Colonic mucosa (tissue), 4 donors: ENCODE measurements at regions not wholly inside any gene's neighbourhood (a gene's known extent, or its start where the extent isn't known, plus 50 kb on each side); places are given as distances from the start of the nearest gene placed in this dataset.

Experiments
- DNase-seq: peaks from one replicate; pipeline ENCODE4 v3.0.0-alpha.2; 2020
- H3K27ac ChIP-seq: fragments of 200-600 bp; one replicate; pipeline ENCODE4 v1.8.0; 2021
- H3K27me3 ChIP-seq: fragments of 200-600 bp; one replicate; pipeline ENCODE4 v1.8.0; 2021
- H3K36me3 ChIP-seq: fragments of 200-600 bp; one replicate; pipeline ENCODE4 v1.8.0; 2021
- H3K4me1 ChIP-seq: fragments of 200-600 bp; one replicate; pipeline ENCODE4 v1.8.0; 2021; ENCODE audit warnings: mild to moderate bottlenecking
- H3K4me3 ChIP-seq: fragments of 200-600 bp; one replicate; pipeline ENCODE4 v1.8.0; 2021
- H3K9ac ChIP-seq, 2 donors: one replicate each; pipeline ENCODE4 v1.7.0; 2013; ENCODE audit warnings: control low read depth in 2 of 2, low read depth in 2 of 2, low read length in 2 of 2
- H3K9me3 ChIP-seq: fragments of 200-600 bp; one replicate; pipeline ENCODE4 v1.8.0; 2021
- CTCF ChIP-seq: fragments of 200-600 bp; IDR thresholded peaks from one replicate; pipeline ENCODE4 v1.8.0; 2022; ENCODE audit warnings: antibody characterized with exemption, mild to moderate bottlenecking
- intact Hi-C: fragments of 100-400 bp; cut with DNase I; formaldehyde crosslinking; loops from one replicate; pipeline ENCODE4 v1.14.1; 2022
- donor health status: healthy.
- donor health status: DM: no; HTN: no; CAD: no.
- donor health status: DM: no; HTN: no; CAD: no.

- Histone ChIP-seq H3K4me3 (no peak overlapping the region), H3K9ac (no peak overlapping the region), H3K9me3 (no peaks in the 10 kb centered on the region), H3K27ac (no peak overlapping the region), H3K36me3 (no peaks in the 10 kb centered on the region), H3K4me1 (no peaks in the 10 kb centered on the region), H3K27me3 (no peaks in the 10 kb centered on the region)
- DNase-seq, result no peak
- intact Hi-C loops, result no loop called here
- TF ChIP-seq CTCF, result no peak
These were observed 398.4 kb downstream of the METTL4 start for GRCh38 chr18:2172881-2173280.

- Histone ChIP-seq H3K27ac (no peak overlapping the region), H3K36me3 (no peaks in the 10 kb centered on the region), H3K9ac (no peak overlapping the region), H3K4me1 (no peaks in the 10 kb centered on the region), H3K4me3 (no peak overlapping the region), H3K9me3 (no peaks in the 10 kb centered on the region), H3K27me3 (no peaks in the 10 kb centered on the region)
- no peak for TF ChIP-seq CTCF
- intact Hi-C loops, result no loop called here
- no peak for DNase-seq
These were observed 397.8 kb downstream of the METTL4 start for GRCh38 chr18:2173486-2173885.

- Histone ChIP-seq H3K27ac (no peak overlapping the region), H3K9me3 (no peaks in the 10 kb centered on the region), H3K36me3 (no peaks in the 10 kb centered on the region), H3K4me3 (no peak overlapping the region), H3K27me3 (no peaks in the 10 kb centered on the region), H3K4me1 (no peaks in the 10 kb centered on the region), H3K9ac (no peak overlapping the region)
- TF ChIP-seq CTCF, result no peak
- intact Hi-C loops, result no loop called here
- no peak for DNase-seq
These were observed 393.3 kb downstream of the METTL4 start for GRCh38 chr18:2178036-2178435.

GRCh38 chr18:2179498-2180183 is 391.7 kb downstream of the METTL4 start:
- no peaks in the 10 kb centered on the region for H3K4me1 ChIP-seq
- DNase-seq, result no peak

GRCh38 chr18:2180586-2180985 is 390.7 kb downstream of the METTL4 start:
- H3K4me3 ChIP-seq, result no peak overlapping the region
- DNase-seq, result no peak
- H3K9ac ChIP-seq, result no peak overlapping the region
- H3K4me1 ChIP-seq, result no peaks in the 10 kb centered on the region
- H3K9me3 ChIP-seq, result no peaks in the 10 kb centered on the region
- intact Hi-C loops, result no loop called here
- no peaks in the 10 kb centered on the region for H3K27me3 ChIP-seq
- no peaks in the 10 kb centered on the region for H3K36me3 ChIP-seq
- no peak overlapping the region for H3K27ac ChIP-seq
- no peak for TF ChIP-seq CTCF

More at GRCh38 chr18:2179498-2180183, 391.7 kb downstream of the METTL4 start:
- no peak overlapping the region for H3K9ac ChIP-seq
- no peak overlapping the region for H3K27ac ChIP-seq
- no peaks in the 10 kb centered on the region for H3K9me3 ChIP-seq
- H3K36me3 ChIP-seq, result no peaks in the 10 kb centered on the region
- no peak for TF ChIP-seq CTCF
- H3K27me3 ChIP-seq, result no peaks in the 10 kb centered on the region
- no peak overlapping the region for H3K4me3 ChIP-seq
- intact Hi-C loops, result no loop called here
